GM12891 (cell line): ENCODE measurements at regions not wholly inside any gene's neighbourhood (a gene's known extent, or its start where the extent isn't known, plus 50 kb on each side); places are given as distances from the start of the nearest gene placed in this dataset.

ENCODE experiments used
- PAX5 ChIP-seq: IDR thresholded peaks from 2 replicates; pipeline ENCODE4 v1.6.1; 2011; ENCODE audit warnings: low read length, moderate library complexity, mild to moderate bottlenecking; ENCODE audit not compliant: insufficient read depth, severe bottlenecking
- POLR2A ChIP-seq: IDR thresholded peaks from 2 replicates; pipeline ENCODE4 v1.6.1; 2011; ENCODE audit warnings: low read depth, low read length, control low read depth
- POLR2AphosphoS5 ChIP-seq: IDR thresholded peaks from 2 replicates; pipeline ENCODE4 v1.6.1; 2011; ENCODE audit warnings: low read depth, low read length, control low read depth
- TAF1 ChIP-seq: IDR thresholded peaks from 2 replicates; pipeline ENCODE4 v1.6.1; 2011; ENCODE audit warnings: low read depth, low read length, control low read depth

DNA sequence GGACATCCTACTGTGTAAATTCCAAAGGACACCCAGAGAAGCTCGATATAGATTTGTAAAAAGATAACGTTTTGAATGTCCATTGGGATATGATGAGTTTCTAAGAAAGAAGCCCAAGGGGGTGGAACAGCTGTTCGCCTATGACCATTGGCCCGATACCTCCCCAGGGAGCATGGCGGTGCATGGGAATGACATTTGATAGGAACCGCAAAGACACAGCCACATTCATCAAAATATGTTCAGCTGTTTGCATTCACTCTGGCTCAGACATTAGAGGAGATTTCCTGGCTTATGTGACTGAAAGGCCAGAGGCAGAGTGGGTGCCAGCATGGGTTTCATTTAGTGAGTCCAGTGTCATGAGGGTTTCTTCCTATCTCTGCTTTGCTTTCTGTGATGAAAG, 56.0 kb upstream of the BAIAP2L1 start:
- TF ChIP-seq POLR2AphosphoS5, result no peak
- no peak for TF ChIP-seq POLR2A
- TF ChIP-seq TAF1, result no peak
- TF ChIP-seq PAX5, result no peak
